B cell (primary cell): ENCODE measurements at regions not wholly inside any gene's neighbourhood (a gene's known extent, or its start where the extent isn't known, plus 50 kb on each side); places are given as distances from the start of the nearest gene placed in this dataset.

Source experiments
- ATAC-seq: fragments of 200-7000 bp; cut with Tn5 transposase; one replicate; pipeline ENCODE4 v1.10.0; 2021; ENCODE audit warnings: low read depth, mild to moderate bottlenecking, moderate number of reproducible peaks, moderate library complexity
- CTCF ChIA-PET: fragments of 350-600 bp; sonication (Branson Sonifier 250); formaldehyde crosslinking; loops from one replicate; lab custom pipeline; 2021; ENCODE audit warnings: antibody characterized with exemption, inconsistent platforms; lab: Charles Lee
- POLR2A ChIA-PET: fragments of 350-600 bp; sonication (Branson Sonifier 250); formaldehyde crosslinking; loops from one replicate; lab custom pipeline; 2021; ENCODE audit warnings: antibody characterized with exemption; lab: Charles Lee
- DNase-seq: peaks from one replicate; pipeline ENCODE4 v3.0.0; 2013
- H2AFZ ChIP-seq: 2 replicates; pipeline ENCODE4 v1.6.1; 2012; ENCODE audit warnings: mild to moderate bottlenecking, low read depth, low read length; ENCODE audit not compliant: insufficient read depth, poor library complexity, severe bottlenecking
- H3K27ac ChIP-seq, 2 donors: 1 replicate in 1 of 2; 2 replicates in 1 of 2; pipeline ENCODE4 v1.5.1; 2012 to 2013; ENCODE audit warnings: low read length in 2 of 2, mild to moderate bottlenecking in 2 of 2, moderate library complexity in 1 of 2
- H3K27me3 ChIP-seq, 4 experiments: fragments of 200-600 bp in 1 of 4; sonication (generic) in 1 of 4; replicated peaks in 1 of 4; 1 replicate in 2 of 4; 2 replicates in 2 of 4; pipeline versions ENCODE4 v1.6.1 to v1.7.0; 2013 to 2016; ENCODE audit warnings: low read length in 3 of 4, mild to moderate bottlenecking in 2 of 4, mixed read lengths in 1 of 4, moderate library complexity in 1 of 4; ENCODE audit not compliant: insufficient read depth in 4 of 4, control insufficient read depth in 3 of 4; ENCODE audit errors: control extremely low read depth in 1 of 4
- H3K36me3 ChIP-seq, 2 experiments: replicated peaks in 1 of 2; 1 replicate in 1 of 2; 2 replicates in 1 of 2; pipeline versions ENCODE4 v1.6.1 to v1.7.1; 2013; ENCODE audit warnings: low read length in 1 of 2; ENCODE audit not compliant: insufficient read depth in 2 of 2, control insufficient read depth in 1 of 2; ENCODE audit errors: control extremely low read depth in 1 of 2, extremely low read depth in 1 of 2
- H3K4me1 ChIP-seq, 2 donors: fragments of 200-600 bp in 1 of 2; sonication (generic) in 1 of 2; 1 replicate in 1 of 2; 2 replicates in 1 of 2; pipeline versions ENCODE4 v1.5.1 to v1.6.1; 2013 to 2017; ENCODE audit warnings: low read length in 2 of 2; ENCODE audit not compliant: control insufficient read depth in 2 of 2, insufficient read depth in 2 of 2
- H3K4me2 ChIP-seq: replicated peaks from 2 replicates; pipeline ENCODE3; 2012; ENCODE audit warnings: mild to moderate bottlenecking, low read depth, low read length; ENCODE audit not compliant: poor library complexity, severe bottlenecking
- H3K4me3 ChIP-seq, 5 experiments: fragments of 200-600 bp in 1 of 5; sonication (generic) in 1 of 5; 1 replicate in 3 of 5; 2 replicates in 2 of 5; pipeline versions ENCODE4 v1.5.1 to v1.7.0; 2011 to 2016; ENCODE audit warnings: low read length in 4 of 5, mild to moderate bottlenecking in 4 of 5, low read depth in 2 of 5, control low read depth in 1 of 5, moderate library complexity in 1 of 5; ENCODE audit not compliant: insufficient read depth in 1 of 5; ENCODE audit errors: control extremely low read depth in 1 of 5, extremely low read depth in 1 of 5
- H3K79me2 ChIP-seq: fragments of 200-600 bp; sonication (generic); one replicate; pipeline ENCODE4 v1.6.0; 2016; ENCODE audit warnings: low read length; ENCODE audit not compliant: control insufficient read depth, insufficient read depth
- H3K9ac ChIP-seq: fragments of 200-600 bp; sonication (generic); 2 replicates; pipeline ENCODE4 v1.6.1; 2017; ENCODE audit warnings: mild to moderate bottlenecking, low read length, moderate library complexity
- H3K9me3 ChIP-seq, 3 donors: one replicate each; pipeline versions ENCODE4 v1.6.1 to v1.7.1; 2013; ENCODE audit warnings: low read length in 2 of 3; ENCODE audit not compliant: control insufficient read depth in 2 of 3, insufficient read depth in 1 of 3; ENCODE audit errors: control extremely low read depth in 1 of 3
- H4K20me1 ChIP-seq: 2 replicates; pipeline ENCODE4 v1.6.0; 2012; ENCODE audit warnings: mild to moderate bottlenecking, low read length; ENCODE audit not compliant: insufficient read depth, control insufficient read depth, poor library complexity, severe bottlenecking
- H3K27ac Mint-ChIP-seq: one replicate; pipeline ENCODE4 v1.8.0; 2021; ENCODE audit warnings: mixed read lengths
- H3K27me3 Mint-ChIP-seq: one replicate; pipeline ENCODE4 v1.8.0; 2021; ENCODE audit warnings: mixed read lengths
- H3K4me1 Mint-ChIP-seq: one replicate; pipeline ENCODE4 v1.8.0; 2021; ENCODE audit warnings: mixed read lengths
- H3K4me3 Mint-ChIP-seq: one replicate; pipeline ENCODE4 v1.8.0; 2021; ENCODE audit warnings: mixed read lengths
- H3K9me3 Mint-ChIP-seq: one replicate; pipeline ENCODE4 v1.8.0; 2022; ENCODE audit warnings: mixed read lengths; ENCODE audit not compliant: insufficient read depth
- EZH2 ChIP-seq: IDR thresholded peaks from 2 replicates; pipeline ENCODE4 v1.6.1; 2012; ENCODE audit warnings: borderline replicate concordance, low read depth, mild to moderate bottlenecking, moderate library complexity, low read length; ENCODE audit not compliant: insufficient read depth, poor library complexity, severe bottlenecking
- WGBS: methylation state at CpG from one replicate; pipeline ENCODE4 v1.1.5; 2013; ENCODE audit warnings: missing lambda C conversion rate; ENCODE audit not compliant: insufficient coverage; 5-methylcytosine and 5-hydroxymethylcytosine counted together
- intact Hi-C: fragments of 100-400 bp; cut with micrococcal nuclease; formaldehyde crosslinking; loops from one replicate; pipeline ENCODE4 v1.10.0; 2022
- TF ChIP-seq, protein P1 (sequence below): fragments of 200-600 bp; IDR thresholded peaks from one replicate; pipeline ENCODE4 v1.8.0; 2022; ENCODE audit warnings: antibody characterized with exemption, mild to moderate bottlenecking

DNA sequence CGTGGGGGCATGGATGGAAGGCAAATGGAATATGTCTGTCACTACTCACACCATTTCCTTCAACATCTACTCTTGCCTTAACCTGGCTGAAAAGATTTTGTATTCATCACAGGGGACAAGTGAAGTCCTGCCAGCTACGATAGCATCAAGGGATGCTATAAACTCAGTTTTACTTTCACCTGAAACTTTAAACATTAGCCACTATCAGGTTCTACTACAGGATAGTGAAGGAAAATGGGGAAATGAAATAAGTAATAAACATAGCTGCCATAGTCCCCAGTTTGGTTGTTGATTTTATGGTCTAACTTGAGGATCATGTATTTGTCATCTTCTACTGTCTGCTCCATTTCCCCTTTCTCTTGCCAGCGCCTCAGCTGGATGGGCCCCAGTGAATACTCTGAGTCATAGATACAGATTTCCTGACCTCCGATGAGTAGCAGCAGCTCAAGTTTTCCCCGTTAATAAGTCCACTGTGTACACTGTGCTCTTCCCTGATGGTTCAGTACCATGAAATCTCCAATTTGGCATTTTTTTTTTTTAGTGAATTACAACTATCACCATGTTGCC lies 338.2 kb upstream of the SLCO3A1 start:
- Histone ChIP-seq H3K36me3 (no peaks in the 10 kb centered on the region), H3K4me1 (no peaks in the 10 kb centered on the region), H3K4me2 (no peak overlapping the region), H4K20me1 (no peaks in the 10 kb centered on the region), H3K9ac (no peak overlapping the region), H2AFZ (no peak overlapping the region), H3K27me3 (no peaks in the 10 kb centered on the region), H3K4me3 (no peak overlapping the region), H3K9me3 (no peaks in the 10 kb centered on the region), H3K27ac (no peak overlapping the region), H3K79me2 (no peaks in the 10 kb centered on the region)
- no peak for ATAC-seq
- DNase-seq: no peak
- CTCF ChIA-PET: no interaction called here
- WGBS: 37% methylated on average over 3 of the region's 5 CpGs
- TF ChIP-seq EZH2: no peak
- TF ChIP-seq, protein P1, sequence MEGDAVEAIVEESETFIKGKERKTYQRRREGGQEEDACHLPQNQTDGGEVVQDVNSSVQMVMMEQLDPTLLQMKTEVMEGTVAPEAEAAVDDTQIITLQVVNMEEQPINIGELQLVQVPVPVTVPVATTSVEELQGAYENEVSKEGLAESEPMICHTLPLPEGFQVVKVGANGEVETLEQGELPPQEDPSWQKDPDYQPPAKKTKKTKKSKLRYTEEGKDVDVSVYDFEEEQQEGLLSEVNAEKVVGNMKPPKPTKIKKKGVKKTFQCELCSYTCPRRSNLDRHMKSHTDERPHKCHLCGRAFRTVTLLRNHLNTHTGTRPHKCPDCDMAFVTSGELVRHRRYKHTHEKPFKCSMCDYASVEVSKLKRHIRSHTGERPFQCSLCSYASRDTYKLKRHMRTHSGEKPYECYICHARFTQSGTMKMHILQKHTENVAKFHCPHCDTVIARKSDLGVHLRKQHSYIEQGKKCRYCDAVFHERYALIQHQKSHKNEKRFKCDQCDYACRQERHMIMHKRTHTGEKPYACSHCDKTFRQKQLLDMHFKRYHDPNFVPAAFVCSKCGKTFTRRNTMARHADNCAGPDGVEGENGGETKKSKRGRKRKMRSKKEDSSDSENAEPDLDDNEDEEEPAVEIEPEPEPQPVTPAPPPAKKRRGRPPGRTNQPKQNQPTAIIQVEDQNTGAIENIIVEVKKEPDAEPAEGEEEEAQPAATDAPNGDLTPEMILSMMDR: no peak
- H3K27me3 Mint-ChIP-seq: peaks cover 3% of the 10 kb centered on the region
- POLR2A ChIA-PET: no interaction called here
- H3K4me1 Mint-ChIP-seq: no peaks in the 10 kb centered on the region
- no peaks in the 10 kb centered on the region for H3K9me3 Mint-ChIP-seq
- no peak overlapping the region for H3K4me3 Mint-ChIP-seq
- intact Hi-C loops: no loop called here
- H3K27ac Mint-ChIP-seq: no peak overlapping the region

DNA sequence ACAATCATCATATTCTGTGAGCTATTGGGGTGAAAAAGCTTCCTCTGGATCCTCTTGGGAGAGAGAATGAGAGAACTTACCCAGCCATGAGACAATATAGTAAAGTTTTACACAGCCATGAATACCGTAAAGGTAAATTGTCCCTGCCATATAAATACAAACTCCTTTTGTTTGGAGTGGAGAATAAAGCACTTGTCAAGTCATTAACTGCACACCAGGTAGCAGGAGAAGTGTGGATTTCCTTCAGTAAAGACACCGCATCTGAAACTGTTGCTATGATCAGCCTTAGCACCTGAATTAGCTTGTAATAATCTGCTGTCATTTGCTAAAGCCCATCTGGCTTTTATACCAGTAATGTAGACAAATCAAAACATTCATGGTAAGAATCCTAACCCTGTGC lies 336.6 kb upstream of the SLCO3A1 start:
- Histone ChIP-seq H3K9ac (no peak overlapping the region), H2AFZ (no peak overlapping the region), H3K4me1 (no peaks in the 10 kb centered on the region), H3K27me3 (no peaks in the 10 kb centered on the region), H3K9me3 (no peaks in the 10 kb centered on the region), H3K36me3 (no peaks in the 10 kb centered on the region), H3K4me2 (no peak overlapping the region), H3K27ac (no peak overlapping the region), H4K20me1 (no peaks in the 10 kb centered on the region), H3K4me3 (no peak overlapping the region), H3K79me2 (no peaks in the 10 kb centered on the region)
- TF ChIP-seq EZH2: no peak
- TF ChIP-seq, protein P1: no peak
- DNase-seq (no peak), ATAC-seq (no peak)
- H3K4me3 Mint-ChIP-seq: no peak overlapping the region
- POLR2A ChIA-PET: no interaction called here
- H3K9me3 Mint-ChIP-seq: no peaks in the 10 kb centered on the region
- intact Hi-C loops: no loop called here
- CTCF ChIA-PET: no interaction called here
- no peak overlapping the region for H3K27ac Mint-ChIP-seq
- WGBS: no CpG with 5 or more reads among the region's 2 CpGs
- H3K27me3 Mint-ChIP-seq: peaks cover 3% of the 10 kb centered on the region
- no peaks in the 10 kb centered on the region for H3K4me1 Mint-ChIP-seq
